SK-N-SH treated with all-trans-retinoic acid at 6 μM for 48 hours (cell line): ENCODE measurements at regions not wholly inside any gene's neighbourhood (a gene's known extent, or its start where the extent isn't known, plus 50 kb on each side); places are given as distances from the start of the nearest gene placed in this dataset.

ENCODE experiments used
- GLIS3 ChIP-seq: fragments of 250-450 bp; sonication (Bioruptor Pico); IDR thresholded peaks from 2 replicates; pipeline ENCODE4 v1.5.0; 2020; ENCODE audit warnings: mild to moderate bottlenecking, moderate library complexity
- ISL1 ChIP-seq: fragments of 250-450 bp; sonication (Bioruptor Pico); IDR thresholded peaks from 2 replicates; pipeline ENCODE4 v2.1.2; 2022; ENCODE audit warnings: mild to moderate bottlenecking, moderate library complexity
- OSR1 ChIP-seq: fragments of 250-450 bp; sonication (Bioruptor Pico); IDR thresholded peaks from 2 replicates; pipeline ENCODE4 v1.8.0; 2022; ENCODE audit warnings: moderate library complexity, mild to moderate bottlenecking, inconsistent platforms
- SNAI2 ChIP-seq: fragments of 250-450 bp; sonication (Bioruptor Pico); IDR thresholded peaks from 2 replicates; pipeline ENCODE4 v1.5.0; 2020; ENCODE audit warnings: mild to moderate bottlenecking, moderate library complexity
- ZNF70 ChIP-seq: fragments of 450-650 bp; formaldehyde crosslinking; IDR thresholded peaks from 2 replicates; pipeline ENCODE4 v1.5.0; 2020; ENCODE audit warnings: mild to moderate bottlenecking, moderate library complexity
- ZNF8 ChIP-seq: fragments of 450-650 bp; formaldehyde crosslinking; IDR thresholded peaks from 2 replicates; pipeline ENCODE4 v1.5.0; 2020; ENCODE audit warnings: mild to moderate bottlenecking, moderate library complexity

- TF ChIP-seq ZNF8 (no peak), GLIS3 (no peak), ZNF70 (no peak), OSR1 (CRISPR knock-in tag) (no peak), ISL1 (CRISPR knock-in tag) (no peak), SNAI2 (CRISPR knock-in tag) (no peak)
These were observed 170.1 kb upstream of the TARS1 start for GRCh38 chr5:33270671-33271070.
